ENCODE measurements at regions not wholly inside any gene's neighbourhood (a gene's known extent, or its start where the extent isn't known, plus 50 kb on each side); places are given as distances from the start of the nearest gene placed in this dataset.

GRCh38 chr2:60140185-60140584 is 413.3 kb downstream of the BCL11A start:
- no peak for TF ChIP-seq CTCF (IDR thresholded peaks at IDR 0.05; ENCODE audit: low read depth, low read length)
- H3K4me3 ChIP-seq (ENCODE audit: low read depth, low read length): no peak overlapping the region

DNA sequence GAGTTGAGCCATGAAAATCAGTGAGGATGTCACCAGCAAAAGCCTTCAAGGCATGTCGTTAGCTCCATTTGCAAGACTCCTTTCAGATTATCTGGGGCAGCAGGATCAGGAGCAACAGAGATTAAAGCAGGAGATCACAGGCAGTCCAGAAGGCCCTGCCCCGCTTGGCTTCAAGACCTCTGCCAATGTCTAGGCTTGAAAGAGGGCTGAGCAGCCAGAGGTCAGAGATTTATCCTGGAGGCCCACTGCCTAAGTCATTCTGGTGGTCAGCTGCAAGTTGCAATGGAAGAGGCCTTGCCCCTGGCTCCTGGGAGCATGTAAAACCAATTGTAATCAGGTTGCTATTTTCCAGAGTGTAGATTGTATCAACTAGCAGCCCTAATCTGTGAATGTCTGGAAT is 416.5 kb downstream of the BCL11A start:
- H3K4me3 ChIP-seq (ENCODE audit: low read depth, low read length): no peak overlapping the region
- no peak for TF ChIP-seq CTCF (IDR thresholded peaks at IDR 0.05; ENCODE audit: low read depth, low read length)

- TF ChIP-seq CTCF (IDR thresholded peaks at IDR 0.05; ENCODE audit: low read depth, low read length): no peak
- no peak overlapping the region for H3K4me3 ChIP-seq (ENCODE audit: low read depth, low read length)
Measured at GRCh38 chr2:60127191-60127590, 426.3 kb downstream of the BCL11A start.

DNA sequence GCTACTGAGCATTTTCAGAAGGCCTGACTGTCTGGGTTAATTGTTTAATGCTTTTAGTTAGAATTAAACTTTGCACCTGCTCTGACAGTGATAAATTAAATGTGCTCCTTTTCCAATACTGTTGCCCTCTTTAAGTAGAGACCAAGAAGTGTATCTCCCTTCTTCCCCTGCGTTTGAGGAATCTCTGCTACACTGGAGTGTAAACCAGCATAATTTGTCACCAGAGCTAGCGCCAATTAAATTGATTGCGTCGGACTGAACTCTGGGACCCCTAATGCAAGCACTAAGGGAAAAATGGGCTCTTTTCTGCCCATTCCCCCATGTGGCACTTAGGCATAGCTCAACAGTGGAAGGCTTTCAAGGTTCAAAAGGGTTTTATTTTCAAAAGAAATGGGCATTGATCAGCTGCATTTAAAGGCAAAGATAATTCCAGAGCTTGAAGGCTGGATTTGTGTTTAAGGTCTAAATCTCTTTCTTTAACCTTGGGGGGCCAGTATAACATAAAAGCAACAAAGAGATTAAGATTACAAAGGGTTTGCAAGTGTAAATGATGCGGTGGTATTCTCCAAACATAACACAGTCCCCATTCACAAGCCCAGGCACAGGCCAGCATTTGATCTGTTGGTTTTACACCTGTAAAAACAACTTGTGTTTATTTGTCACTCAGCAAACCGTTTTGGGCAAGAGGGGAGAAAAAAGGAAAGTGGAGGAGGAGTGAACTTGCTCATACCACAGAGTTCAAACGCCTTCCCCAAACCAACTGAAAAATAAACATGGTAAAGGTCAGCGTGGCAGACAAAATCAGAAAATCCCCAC is 427.6 kb downstream of the BCL11A start:
- no peak for TF ChIP-seq CTCF (IDR thresholded peaks at IDR 0.05; ENCODE audit: low read depth, low read length)
- H3K4me3 ChIP-seq (ENCODE audit: low read depth, low read length): no peak overlapping the region

GRCh38 chr2:60119778-60120177 is 433.7 kb downstream of the BCL11A start:
- H3K4me3 ChIP-seq (ENCODE audit: low read depth, low read length): no peak overlapping the region
- TF ChIP-seq CTCF (IDR thresholded peaks at IDR 0.05; ENCODE audit: low read depth, low read length): no peak

GRCh38 chr2:60118917-60119316 is 434.5 kb downstream of the BCL11A start:
- H3K4me3 ChIP-seq (ENCODE audit: low read depth, low read length): no peak overlapping the region
- TF ChIP-seq CTCF (IDR thresholded peaks at IDR 0.05; ENCODE audit: low read depth, low read length): no peak

DNA sequence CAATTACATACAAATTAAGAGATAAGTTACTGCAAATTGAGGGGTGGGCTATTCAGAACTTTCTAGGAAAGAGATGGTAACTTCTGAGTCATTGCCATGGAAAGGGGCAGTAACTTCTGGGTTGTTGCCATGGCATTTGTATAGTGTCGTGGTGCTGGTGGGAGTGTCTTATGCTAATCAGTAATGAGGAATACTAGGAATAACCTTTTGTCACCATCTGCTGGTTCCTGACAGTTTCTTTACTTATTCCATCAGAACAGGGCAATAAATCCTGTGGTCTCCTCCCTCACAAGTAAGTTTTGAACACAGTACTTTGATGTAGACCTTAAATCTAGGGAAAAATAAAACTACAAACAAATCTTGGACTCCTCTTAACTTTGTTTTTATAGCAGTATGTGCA is 435.4 kb downstream of the BCL11A start:
- H3K4me3 ChIP-seq (ENCODE audit: low read depth, low read length): no peak overlapping the region
- no peak for TF ChIP-seq CTCF (IDR thresholded peaks at IDR 0.05; ENCODE audit: low read depth, low read length)

Measured in WI38 (cell line).